Transverse colon (tissue), 4 donors: ENCODE measurements at regions not wholly inside any gene's neighbourhood (a gene's known extent, or its start where the extent isn't known, plus 50 kb on each side); places are given as distances from the start of the nearest gene placed in this dataset.
"Not testable (repeated sequence)": the region's sequence is repeated elsewhere in the genome, so short reads cannot be mapped to it uniquely, and the experiment has no call there.

Source experiments
- DNase-seq: peaks from one replicate; pipeline ENCODE4 v3.0.0-alpha.2; 2019
- H3K27ac ChIP-seq, 4 donors: fragments of 200-600 bp; sonication (generic); 2 replicates each; pipeline ENCODE4 v1.5.1; 2016 to 2018; ENCODE audit warnings: inconsistent platforms in 4 of 4
- H3K27me3 ChIP-seq: fragments of 200-600 bp; sonication (generic); 2 replicates; pipeline ENCODE4 v1.5.1; 2017; ENCODE audit warnings: inconsistent platforms
- H3K36me3 ChIP-seq, 4 donors: fragments of 200-600 bp; sonication (generic); 2 replicates each; pipeline ENCODE4 v1.5.1; 2017 to 2019; ENCODE audit warnings: inconsistent platforms in 4 of 4
- H3K4me1 ChIP-seq, 4 donors: fragments of 200-600 bp; sonication (generic); 2 replicates each; pipeline ENCODE4 v1.5.1; 2017 to 2020; ENCODE audit warnings: inconsistent platforms in 4 of 4
- H3K4me3 ChIP-seq, 4 donors: fragments of 200-600 bp; sonication (generic); 1 replicate in 1 of 4; 2 replicates in 3 of 4; pipeline versions ENCODE4 v1.5.1 to v1.6.1; 2017 to 2019; ENCODE audit warnings: inconsistent platforms in 4 of 4
- H3K9me3 ChIP-seq, 2 donors: fragments of 200-600 bp; sonication (generic); 2 replicates each; pipeline ENCODE4 v1.5.1; 2017 to 2019; ENCODE audit warnings: inconsistent platforms in 2 of 2
- CTCF ChIP-seq, 5 experiments: fragments of 200-600 bp in 3 of 5; fragments of 450-650 bp in 2 of 5; sonication (generic) in 3 of 5; IDR thresholded peaks; 1 replicate in 2 of 5; 2 replicates in 3 of 5; pipeline ENCODE4 v1.5.1; 2016 to 2017; ENCODE audit warnings: antibody characterized with exemption in 5 of 5, inconsistent platforms in 3 of 5, mild to moderate bottlenecking in 2 of 5, moderate library complexity in 1 of 5
- WGBS, 2 donors: methylation state at CpG; one replicate each; pipeline ENCODE4 v1.1.5; 2018; ENCODE audit warnings: low coverage in 1 of 2; 5-methylcytosine and 5-hydroxymethylcytosine counted together
- in situ Hi-C, 4 donors: fragments of 200-750 bp; cut with MboI; loops; one replicate each; pipeline versions ENCODE4 v1.15.0 to v1.15.1; 2017; ENCODE audit warnings: low sequenced_read_pairs in 3 of 4, low pct_ligation_motif_present in 1 of 4, low pct_unique_long_range_greater_than_20kb in 1 of 4
- intact Hi-C: fragments of 100-400 bp; cut with DNase I; formaldehyde crosslinking; loops from one replicate; pipeline ENCODE4 v1.15.1; 2023; ENCODE audit warnings: low total_unique reads

- WGBS, 2 donors = 51 to 57% methylated on average over 3 of the region's 3 CpGs
- H3K4me1 ChIP-seq, DNase-seq, intact Hi-C loops, H3K9me3 ChIP-seq, H3K27me3 ChIP-seq, H3K4me3 ChIP-seq, in situ Hi-C loops, H3K27ac ChIP-seq, H3K36me3 ChIP-seq: not testable (repeated sequence)
Measured at GRCh38 chr17:62239569-62239968, 140.8 kb upstream of the EFCAB3 start.

GRCh38 chr17:62238551-62239338, 141.6 kb upstream of the EFCAB3 start:
- H3K36me3 ChIP-seq, H3K4me3 ChIP-seq, H3K4me1 ChIP-seq, H3K9me3 ChIP-seq, in situ Hi-C loops, H3K27me3 ChIP-seq, intact Hi-C loops, H3K27ac ChIP-seq, DNase-seq: not testable (repeated sequence)
- 59 to 67% methylated on average over 4 to 6 of the region's 6 CpGs for WGBS, 2 donors

GRCh38 chr17:62233822-62234481, 146.4 kb upstream of the EFCAB3 start:
- H3K4me3 ChIP-seq, H3K9me3 ChIP-seq, H3K36me3 ChIP-seq, H3K27ac ChIP-seq, intact Hi-C loops, H3K4me1 ChIP-seq, in situ Hi-C loops, DNase-seq, H3K27me3 ChIP-seq: not testable (repeated sequence)
- 83 to 100% methylated on average over 2 of the region's 2 CpGs for WGBS, 2 donors

GRCh38 chr17:62231293-62231692, 149.1 kb upstream of the EFCAB3 start:
- H3K36me3 ChIP-seq, intact Hi-C loops, H3K4me1 ChIP-seq, DNase-seq, H3K9me3 ChIP-seq, H3K4me3 ChIP-seq, H3K27me3 ChIP-seq, in situ Hi-C loops, H3K27ac ChIP-seq: not testable (repeated sequence)
- WGBS, 2 donors = 54 to 100% methylated on average over 1 to 5 of the region's 5 CpGs

GRCh38 chr17:62226610-62227240, 153.6 kb upstream of the EFCAB3 start:
- H3K4me3 ChIP-seq, H3K27ac ChIP-seq, H3K9me3 ChIP-seq, intact Hi-C loops, in situ Hi-C loops, H3K36me3 ChIP-seq, H3K4me1 ChIP-seq, H3K27me3 ChIP-seq: not testable (repeated sequence)
- WGBS, 2 donors = 11% methylated on average over 3 of the region's 3 CpGs; no CpG with 5 or more reads in 1 of the 2 donors
- DNase-seq = peak; percentile 14
- peak in 3 of 5 experiments; percentile 11 to 20 (median 15) for TF ChIP-seq CTCF (IDR thresholded peaks at IDR 0.05)

GRCh38 chr17:62223585-62223984, 156.8 kb upstream of the EFCAB3 start:
- H3K36me3 ChIP-seq, H3K9me3 ChIP-seq, intact Hi-C loops, H3K4me3 ChIP-seq, DNase-seq, H3K27me3 ChIP-seq, H3K4me1 ChIP-seq, H3K27ac ChIP-seq, in situ Hi-C loops: not testable (repeated sequence)
- 86 to 96% methylated on average over 1 of the region's 1 CpG for WGBS, 2 donors
